IMR-90 (cell line): ENCODE measurements at regions not wholly inside any gene's neighbourhood (a gene's known extent, or its start where the extent isn't known, plus 50 kb on each side); places are given as distances from the start of the nearest gene placed in this dataset.

Experiments used
- ATAC-seq: fragments of 200-7000 bp; cut with Tn5 transposase; 2 replicates; pipeline ENCODE4 v1.9.1; 2020; ENCODE audit warnings: low read depth, mild to moderate bottlenecking, moderate library complexity
- BruUV-seq: library from RNA; stranded (reverse); fragments of 400-500 nt; replicated peaks from 2 replicates; lab custom pipeline; 2021; lab: Mats Ljungman, UMichigan
- CTCF ChIA-PET: fragments of 300-600 bp; formaldehyde crosslinking; extraction: SDS; loops from one replicate; lab custom pipeline; 2021; ENCODE audit warnings: antibody characterized with exemption; lab: Yijun Ruan, JAX
- POLR2A ChIA-PET: fragments of 300-600 bp; sonication (Branson Sonifier 250); formaldehyde crosslinking; loops from one replicate; lab custom pipeline; 2022; ENCODE audit warnings: antibody characterized with exemption; ENCODE audit not compliant: unreplicated experiment; lab: Charles Lee
- DNase-seq: peaks from one replicate; pipeline ENCODE4 v3.0.0; 2013
- H2AFZ ChIP-seq: replicated peaks from 2 replicates; pipeline ENCODE3; 2013; ENCODE audit warnings: low read length, mild to moderate bottlenecking; ENCODE audit not compliant: poor library complexity
- H2AK5ac ChIP-seq: 2 replicates; pipeline ENCODE4 v1.6.1; 2013; ENCODE audit warnings: low read depth, low read length, inconsistent platforms
- H2AK9ac ChIP-seq: replicated peaks from 2 replicates; pipeline ENCODE3; 2013; ENCODE audit warnings: mild to moderate bottlenecking, low read depth, low read length, moderate library complexity; ENCODE audit not compliant: poor library complexity
- H2BK120ac ChIP-seq: 2 replicates; pipeline ENCODE4 v1.6.1; 2013; ENCODE audit warnings: low read depth, low read length, inconsistent platforms
- H2BK15ac ChIP-seq: 3 replicates; pipeline ENCODE4 v1.6.1; 2013; ENCODE audit warnings: low read depth, low read length, inconsistent platforms
- H2BK20ac ChIP-seq: 2 replicates; pipeline ENCODE4 v1.6.1; 2013; ENCODE audit warnings: low read depth, mild to moderate bottlenecking, inconsistent platforms, low read length, moderate library complexity
- H2BK5ac ChIP-seq: 2 replicates; pipeline ENCODE4 v1.6.1; 2013; ENCODE audit warnings: mild to moderate bottlenecking, low read depth, low read length, inconsistent platforms; ENCODE audit not compliant: poor library complexity, severe bottlenecking
- H3K14ac ChIP-seq: replicated peaks from 2 replicates; pipeline ENCODE4 v1.6.1; 2013; ENCODE audit warnings: low read depth, low read length, inconsistent platforms
- H3K18ac ChIP-seq: 2 replicates; pipeline ENCODE4 v1.6.1; 2013; ENCODE audit warnings: low read depth, low read length, control low read depth
- H3K23ac ChIP-seq: 2 replicates; pipeline ENCODE4 v1.6.1; 2013; ENCODE audit warnings: low read depth, low read length, inconsistent platforms
- H3K27ac ChIP-seq: 2 replicates; pipeline ENCODE4 v1.5.1; 2013; ENCODE audit warnings: mild to moderate bottlenecking, control low read depth, low read length; ENCODE audit not compliant: insufficient read depth
- H3K27me3 ChIP-seq: 2 replicates; pipeline ENCODE4 v1.6.1; 2013; ENCODE audit warnings: low read length; ENCODE audit not compliant: control insufficient read depth, insufficient read depth
- H3K36me3 ChIP-seq: 2 replicates; pipeline ENCODE4 v1.6.1; 2013; ENCODE audit warnings: low read length, mixed read lengths; ENCODE audit not compliant: control insufficient read depth, insufficient read depth
- H3K4ac ChIP-seq: 2 replicates; pipeline ENCODE4 v1.6.1; 2013; ENCODE audit warnings: low read depth, low read length, inconsistent platforms
- H3K4me1 ChIP-seq: 2 replicates; pipeline ENCODE4 v1.6.1; 2013; ENCODE audit warnings: low read length, mixed read lengths; ENCODE audit not compliant: control insufficient read depth, insufficient read depth
- H3K4me2 ChIP-seq: 2 replicates; pipeline ENCODE4 v1.6.1; 2013; ENCODE audit warnings: low read depth, mild to moderate bottlenecking, control low read depth, low read length, moderate library complexity
- H3K4me3 ChIP-seq: 2 replicates; pipeline ENCODE4 v1.5.1; 2013; ENCODE audit warnings: low read depth, mild to moderate bottlenecking, control low read depth, low read length, moderate library complexity; ENCODE audit not compliant: insufficient read depth
- H3K56ac ChIP-seq: 2 replicates; pipeline ENCODE4 v1.6.1; 2013; ENCODE audit warnings: low read length, inconsistent platforms; ENCODE audit not compliant: insufficient read depth; ENCODE audit errors: extremely low read depth
- H3K79me1 ChIP-seq, 2 experiments: 2 replicates each; pipeline ENCODE4 v1.6.1; 2013; ENCODE audit warnings: low read length in 2 of 2, inconsistent platforms in 1 of 2, low read depth in 1 of 2
- H3K9ac ChIP-seq: 2 replicates; pipeline ENCODE4 v1.6.1; 2013; ENCODE audit warnings: low read depth, low read length, control low read depth
- H3K9me1 ChIP-seq: 2 replicates; pipeline ENCODE4 v1.6.1; 2013; ENCODE audit warnings: low read length, inconsistent platforms; ENCODE audit not compliant: insufficient read depth
- H3K9me3 ChIP-seq: 2 replicates; pipeline ENCODE4 v1.6.1; 2013; ENCODE audit warnings: low read length; ENCODE audit not compliant: control insufficient read depth, insufficient read depth
- H4K20me1 ChIP-seq: 2 replicates; pipeline ENCODE4 v1.6.1; 2013; ENCODE audit warnings: low read length, inconsistent platforms; ENCODE audit not compliant: insufficient read depth
- H4K5ac ChIP-seq: 2 replicates; pipeline ENCODE4 v1.6.1; 2013; ENCODE audit warnings: mild to moderate bottlenecking, low read depth, low read length, control low read depth
- H4K8ac ChIP-seq, 2 experiments: 2 replicates each; pipeline ENCODE4 v1.6.1; 2013; ENCODE audit warnings: low read depth in 2 of 2, low read length in 2 of 2, control low read depth in 1 of 2, inconsistent platforms in 1 of 2
- H4K91ac ChIP-seq: 2 replicates; pipeline ENCODE4 v1.6.1; 2013; ENCODE audit warnings: low read depth, low read length, inconsistent platforms; ENCODE audit not compliant: insufficient read depth
- BHLHE40 ChIP-seq: fragments of 150-350 bp; IDR thresholded peaks from 2 replicates; pipeline ENCODE4 v1.6.1; 2016; ENCODE audit warnings: mild to moderate bottlenecking, low read depth, low read length
- CEBPB ChIP-seq: IDR thresholded peaks from 2 replicates; pipeline ENCODE4 v1.6.1; 2012; ENCODE audit warnings: low read depth, low read length, improper control_type of control experiment
- CHD1 ChIP-seq: IDR thresholded peaks from 2 replicates; pipeline ENCODE4 v1.6.1; 2012; ENCODE audit warnings: low read depth, low read length, improper control_type of control experiment
- FOS ChIP-seq: fragments of 150-350 bp; IDR thresholded peaks from 2 replicates; pipeline ENCODE4 v1.6.1; 2016; ENCODE audit warnings: low read depth, low read length
- MAFK ChIP-seq: IDR thresholded peaks from 2 replicates; pipeline ENCODE4 v1.6.1; 2012; ENCODE audit warnings: low read depth, low read length, improper control_type of control experiment
- MAZ ChIP-seq: IDR thresholded peaks from 2 replicates; pipeline ENCODE4 v1.6.1; 2012; ENCODE audit warnings: low read depth, mild to moderate bottlenecking, low read length, improper control_type of control experiment, moderate library complexity, borderline replicate concordance
- MXI1 ChIP-seq: IDR thresholded peaks from 2 replicates; pipeline ENCODE4 v1.6.1; 2012; ENCODE audit warnings: low read depth, mild to moderate bottlenecking, low read length, moderate library complexity, borderline replicate concordance
- NFE2L2 ChIP-seq: fragments of 150-350 bp; IDR thresholded peaks from 2 replicates; pipeline ENCODE4 v1.6.1; 2016; ENCODE audit warnings: low read depth, mild to moderate bottlenecking, low read length
- POLR2A ChIP-seq: IDR thresholded peaks from 2 replicates; pipeline ENCODE4 v1.6.1; 2012; ENCODE audit warnings: mild to moderate bottlenecking, low read depth, low read length
- RAD21 ChIP-seq: IDR thresholded peaks from 2 replicates; pipeline ENCODE4 v1.6.1; 2012; ENCODE audit warnings: low read length, improper control_type of control experiment
- RCOR1 ChIP-seq: IDR thresholded peaks from 2 replicates; pipeline ENCODE4 v1.6.1; 2012; ENCODE audit warnings: mild to moderate bottlenecking, low read length, improper control_type of control experiment; ENCODE audit not compliant: insufficient replicate concordance
- RFX5 ChIP-seq: IDR thresholded peaks from 2 replicates; pipeline ENCODE4 v1.8.0; 2012; ENCODE audit warnings: low read depth, mild to moderate bottlenecking, low read length, moderate library complexity
- SMC3 ChIP-seq: fragments of 150-350 bp; IDR thresholded peaks from 2 replicates; pipeline ENCODE4 v1.6.1; 2016; ENCODE audit warnings: low read depth, mild to moderate bottlenecking, antibody characterized with exemption, low read length, moderate library complexity
- WGBS, 2 experiments: methylation state at CpG; one replicate each; pipeline versions ENCODE4 v1.1.5 to v1.1.7; 2013; ENCODE audit warnings: missing lambda C conversion rate in 2 of 2; ENCODE audit not compliant: insufficient read length in 1 of 2; ENCODE audit errors: extremely low coverage in 2 of 2; 5-methylcytosine and 5-hydroxymethylcytosine counted together
- dilution Hi-C: fragments of 300-500 bp; cut with HindIII; formaldehyde crosslinking; loops from one replicate; pipeline ENCODE4 v1.14.3; 2018; ENCODE audit warnings: low sequenced_read_pairs; ENCODE audit not compliant: unreplicated experiment
- in situ Hi-C: fragments of 300-500 bp; cut with MboI; formaldehyde crosslinking; loops from 3 replicates; pipeline ENCODE4 v1.14.3; 2019; ENCODE audit warnings: low sequenced_read_pairs, inconsistent platforms, mixed read lengths
- intact Hi-C: fragments of 100-400 bp; cut with micrococcal nuclease; formaldehyde crosslinking; loops from 2 replicates; pipeline ENCODE4 v1.10.0; 2022
- TF ChIP-seq, protein P1 (sequence below): conservative IDR thresholded peaks from 2 replicates; pipeline ENCODE4 v1.5.1; 2012; ENCODE audit warnings: mild to moderate bottlenecking, low read depth, low read length, improper control_type of control experiment
- TF ChIP-seq, protein P2 (sequence below): fragments of 150-350 bp; IDR thresholded peaks from 2 replicates; pipeline ENCODE4 v1.6.1; 2017; ENCODE audit warnings: mild to moderate bottlenecking, antibody characterized with exemption, low read length, low read depth
- TF ChIP-seq, protein P3 (sequence below): fragments of 150-350 bp; IDR thresholded peaks from 2 replicates; pipeline ENCODE4 v1.6.1; 2016; ENCODE audit warnings: low read depth, mild to moderate bottlenecking, low read length, moderate library complexity, borderline replicate concordance

DNA sequence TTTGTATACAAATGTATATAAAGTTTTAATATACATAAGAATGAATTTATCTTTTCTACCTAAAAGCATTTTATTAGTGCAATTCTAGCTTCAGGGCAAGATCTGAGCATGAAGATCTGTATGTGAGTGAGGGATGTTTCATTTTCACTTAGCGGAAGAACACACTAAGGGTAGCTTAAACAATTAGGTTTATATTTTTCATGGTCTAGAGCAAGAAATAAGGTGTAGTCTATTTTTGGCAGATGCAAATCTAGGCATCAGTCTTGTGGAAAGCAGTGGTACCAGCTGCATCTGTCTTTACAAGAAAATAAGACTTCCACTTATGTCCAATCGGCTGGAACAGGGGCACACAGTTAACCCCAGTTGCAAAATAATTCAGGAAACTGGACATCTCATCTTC, 433.3 kb downstream of the ADAM29 start:
- H4K20me1 ChIP-seq, result no peaks in the 10 kb centered on the region
- CTCF ChIA-PET, result no interaction called here
- 0 out of 2 replicates have a peak, but pooled peaks cover 2% of the 10 kb centered on the region for H3K9me3 ChIP-seq

More for the DNA sequence above, 433.3 kb downstream of the ADAM29 start:
- Histone ChIP-seq H3K27me3 (no peaks in the 10 kb centered on the region), H2BK20ac (no peak overlapping the region), H3K23ac (no peak overlapping the region), H2BK120ac (no peak overlapping the region), H3K79me1 (no peaks in the 10 kb centered on the region), H3K9me1 (no peaks in the 10 kb centered on the region), H3K14ac (no peak overlapping the region), H3K27ac (no peak overlapping the region), H4K91ac (no peak overlapping the region), H2AK9ac (no peak overlapping the region), H3K4me3 (no peak overlapping the region), H3K36me3 (no peaks in the 10 kb centered on the region), H3K56ac (no peak overlapping the region), H2AFZ (no peak overlapping the region), H2BK15ac (no peak overlapping the region), H3K4me2 (no peak overlapping the region), H3K4ac (no peak overlapping the region), H2BK5ac (no peak overlapping the region), H4K8ac (no peak overlapping the region), H4K5ac (no peak overlapping the region), H3K9ac (no peak overlapping the region), H3K4me1 (no peaks in the 10 kb centered on the region), H3K18ac (no peak overlapping the region), H2AK5ac (no peak overlapping the region)
- no TSS peak for BruUV-seq
- TF ChIP-seq RAD21, result no peak
- TF ChIP-seq RFX5, result no peak
- TF ChIP-seq CEBPB, result no peak
- TF ChIP-seq POLR2A, result no peak
- no peak for TF ChIP-seq BHLHE40
- TF ChIP-seq, protein P1, sequence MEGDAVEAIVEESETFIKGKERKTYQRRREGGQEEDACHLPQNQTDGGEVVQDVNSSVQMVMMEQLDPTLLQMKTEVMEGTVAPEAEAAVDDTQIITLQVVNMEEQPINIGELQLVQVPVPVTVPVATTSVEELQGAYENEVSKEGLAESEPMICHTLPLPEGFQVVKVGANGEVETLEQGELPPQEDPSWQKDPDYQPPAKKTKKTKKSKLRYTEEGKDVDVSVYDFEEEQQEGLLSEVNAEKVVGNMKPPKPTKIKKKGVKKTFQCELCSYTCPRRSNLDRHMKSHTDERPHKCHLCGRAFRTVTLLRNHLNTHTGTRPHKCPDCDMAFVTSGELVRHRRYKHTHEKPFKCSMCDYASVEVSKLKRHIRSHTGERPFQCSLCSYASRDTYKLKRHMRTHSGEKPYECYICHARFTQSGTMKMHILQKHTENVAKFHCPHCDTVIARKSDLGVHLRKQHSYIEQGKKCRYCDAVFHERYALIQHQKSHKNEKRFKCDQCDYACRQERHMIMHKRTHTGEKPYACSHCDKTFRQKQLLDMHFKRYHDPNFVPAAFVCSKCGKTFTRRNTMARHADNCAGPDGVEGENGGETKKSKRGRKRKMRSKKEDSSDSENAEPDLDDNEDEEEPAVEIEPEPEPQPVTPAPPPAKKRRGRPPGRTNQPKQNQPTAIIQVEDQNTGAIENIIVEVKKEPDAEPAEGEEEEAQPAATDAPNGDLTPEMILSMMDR, result no peak
- no peak for TF ChIP-seq RCOR1
- TF ChIP-seq MAFK, result no peak
- no peak for TF ChIP-seq FOS
- no peak for TF ChIP-seq NFE2L2
- TF ChIP-seq CHD1, result no peak
- TF ChIP-seq MAZ, result no peak
- TF ChIP-seq, protein P2, sequence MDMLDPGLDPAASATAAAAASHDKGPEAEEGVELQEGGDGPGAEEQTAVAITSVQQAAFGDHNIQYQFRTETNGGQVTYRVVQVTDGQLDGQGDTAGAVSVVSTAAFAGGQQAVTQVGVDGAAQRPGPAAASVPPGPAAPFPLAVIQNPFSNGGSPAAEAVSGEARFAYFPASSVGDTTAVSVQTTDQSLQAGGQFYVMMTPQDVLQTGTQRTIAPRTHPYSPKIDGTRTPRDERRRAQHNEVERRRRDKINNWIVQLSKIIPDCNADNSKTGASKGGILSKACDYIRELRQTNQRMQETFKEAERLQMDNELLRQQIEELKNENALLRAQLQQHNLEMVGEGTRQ, result no peak
- TF ChIP-seq, protein P3, sequence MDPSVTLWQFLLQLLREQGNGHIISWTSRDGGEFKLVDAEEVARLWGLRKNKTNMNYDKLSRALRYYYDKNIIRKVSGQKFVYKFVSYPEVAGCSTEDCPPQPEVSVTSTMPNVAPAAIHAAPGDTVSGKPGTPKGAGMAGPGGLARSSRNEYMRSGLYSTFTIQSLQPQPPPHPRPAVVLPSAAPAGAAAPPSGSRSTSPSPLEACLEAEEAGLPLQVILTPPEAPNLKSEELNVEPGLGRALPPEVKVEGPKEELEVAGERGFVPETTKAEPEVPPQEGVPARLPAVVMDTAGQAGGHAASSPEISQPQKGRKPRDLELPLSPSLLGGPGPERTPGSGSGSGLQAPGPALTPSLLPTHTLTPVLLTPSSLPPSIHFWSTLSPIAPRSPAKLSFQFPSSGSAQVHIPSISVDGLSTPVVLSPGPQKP, result no peak
- TF ChIP-seq MXI1, result no peak
- TF ChIP-seq SMC3, result no peak
- in situ Hi-C loops, result no loop called here
- intact Hi-C loops, result no loop called here
- dilution Hi-C loops, result no loop called here
- WGBS, 2 experiments, result no CpG with 5 or more reads among the region's 2 CpGs
- ATAC-seq, result no peak
- POLR2A ChIA-PET, result no interaction called here
- no peak for DNase-seq
